HG03108 (cell line): ENCODE measurements at regions not wholly inside any gene's neighbourhood (a gene's known extent, or its start where the extent isn't known, plus 50 kb on each side); places are given as distances from the start of the nearest gene placed in this dataset.
"Not testable (repeated sequence)": the region's sequence is repeated elsewhere in the genome, so short reads cannot be mapped to it uniquely, and the experiment has no call there.

Source experiments
- ATAC-seq: cut with Tn5 transposase; IDR thresholded peaks from one replicate; pipeline ENCODE4 v1.9.1; 2021; ENCODE audit warnings: moderate library complexity; ENCODE audit not compliant: unreplicated experiment

DNA sequence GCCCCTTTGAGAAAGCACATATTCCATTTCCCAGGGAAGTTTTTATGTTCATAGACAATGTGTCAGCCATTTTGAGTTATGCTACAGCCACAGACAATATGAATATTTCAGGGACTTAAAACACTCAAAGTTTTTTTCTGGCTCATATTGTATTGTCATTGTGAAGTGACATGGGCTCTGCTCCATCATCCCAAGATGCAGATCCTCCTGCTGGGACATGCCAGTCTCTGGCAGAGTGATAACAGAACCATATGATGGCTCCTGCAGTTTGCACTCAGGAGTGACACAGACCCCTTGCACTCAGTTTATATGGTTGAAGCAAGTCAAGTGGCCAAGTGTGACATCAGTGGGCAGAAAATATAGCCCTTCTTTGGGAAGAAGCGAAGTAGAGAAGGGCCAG, 498.4 kb upstream of the TUSC1 start:
- no peak for ATAC-seq

DNA sequence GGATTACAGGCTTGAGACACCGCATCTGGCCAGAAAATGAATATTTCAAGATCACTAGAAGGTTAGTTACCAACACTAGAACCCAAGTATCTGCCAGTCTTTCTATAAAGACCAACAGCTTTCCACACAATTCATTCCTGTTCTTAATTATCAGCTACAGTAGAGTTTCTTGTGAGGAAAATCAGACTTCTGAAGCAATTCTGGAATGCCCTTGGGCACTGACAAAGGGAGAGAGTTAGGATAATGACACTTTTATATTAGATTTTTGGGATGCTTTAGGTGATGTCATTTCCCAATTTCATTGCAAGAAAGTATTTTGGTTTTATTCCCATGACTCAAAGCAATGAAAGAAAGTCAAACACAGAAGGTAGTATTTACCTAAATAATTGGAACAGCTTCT, 497.0 kb upstream of the TUSC1 start:
- ATAC-seq, result no peak

DNA sequence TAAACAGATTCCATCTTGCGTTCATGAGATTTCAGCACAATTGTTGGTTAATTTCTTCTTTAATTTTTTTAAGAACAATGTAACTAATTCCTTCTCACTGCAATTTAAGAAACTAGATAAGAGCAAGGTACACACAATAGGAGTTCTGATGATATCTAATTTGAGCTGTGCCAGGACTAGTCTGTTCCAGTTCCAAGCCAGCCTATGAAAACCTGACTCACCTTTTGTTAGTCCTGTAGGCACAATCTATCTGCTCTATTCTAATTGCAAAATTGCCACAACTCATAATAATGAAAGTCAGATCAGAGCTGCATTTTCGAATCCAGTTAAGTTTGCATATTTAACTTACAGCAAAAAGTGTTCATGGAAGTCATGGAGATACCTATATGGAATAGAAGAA, 494.1 kb upstream of the TUSC1 start:
- no peak for ATAC-seq

DNA sequence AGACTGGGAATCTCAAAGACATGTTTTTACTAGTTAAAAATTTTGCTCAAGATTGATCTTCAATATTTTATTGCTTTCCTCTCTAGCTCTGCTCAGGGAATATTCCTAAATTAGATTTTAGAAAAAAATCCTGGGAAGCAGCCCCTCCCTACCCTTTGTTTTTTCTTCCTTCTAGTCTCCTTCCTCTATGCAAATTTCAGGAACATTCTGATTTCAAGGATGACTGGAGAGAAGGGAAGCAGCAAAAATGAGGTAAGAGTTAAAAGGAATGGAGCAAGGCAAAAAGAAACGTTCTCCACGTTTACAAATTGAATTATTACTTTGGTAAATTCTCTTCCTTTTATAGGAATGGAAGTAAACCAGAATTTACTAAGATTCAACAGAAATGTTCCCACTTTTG, 493.4 kb upstream of the TUSC1 start:
- no peak for ATAC-seq

DNA sequence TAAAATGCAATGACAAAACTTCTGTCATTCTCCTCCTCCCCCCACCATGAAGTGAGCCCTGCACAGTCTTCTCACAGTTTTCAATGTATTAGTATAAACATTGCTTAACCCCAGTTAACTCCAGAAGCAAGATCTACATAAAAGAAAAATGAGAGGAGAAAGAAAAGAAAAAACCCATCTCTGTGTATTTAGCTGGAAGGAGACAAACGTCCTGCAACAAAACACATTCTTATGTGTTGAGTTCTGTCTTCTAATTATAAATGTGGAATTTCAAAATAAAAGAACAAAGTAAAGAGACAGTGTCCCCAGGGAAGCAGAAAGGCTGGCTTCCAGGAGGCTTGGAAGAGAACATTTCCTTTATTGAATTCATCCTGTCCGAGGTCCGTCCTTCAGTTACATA, 491.9 kb upstream of the TUSC1 start:
- ATAC-seq, result no peak

DNA sequence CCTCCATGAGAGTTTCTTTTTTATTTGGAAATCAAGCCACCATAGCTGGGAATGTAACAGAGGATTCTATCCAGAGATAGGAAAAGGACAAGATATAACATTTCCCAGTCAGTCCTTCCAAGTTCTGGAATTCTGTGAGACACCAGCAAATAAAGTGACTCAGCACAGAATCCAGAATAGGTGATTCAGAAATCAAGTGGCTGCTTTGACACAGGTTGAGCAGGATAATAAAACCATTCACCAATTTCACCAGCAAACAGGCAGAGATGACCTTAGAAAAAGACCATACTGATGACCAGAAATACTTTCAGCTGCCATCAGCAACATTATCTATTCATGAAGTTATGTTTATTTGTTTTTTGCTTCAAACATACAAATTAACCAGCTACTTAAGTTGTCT, 491.5 kb upstream of the TUSC1 start:
- ATAC-seq, result no peak

DNA sequence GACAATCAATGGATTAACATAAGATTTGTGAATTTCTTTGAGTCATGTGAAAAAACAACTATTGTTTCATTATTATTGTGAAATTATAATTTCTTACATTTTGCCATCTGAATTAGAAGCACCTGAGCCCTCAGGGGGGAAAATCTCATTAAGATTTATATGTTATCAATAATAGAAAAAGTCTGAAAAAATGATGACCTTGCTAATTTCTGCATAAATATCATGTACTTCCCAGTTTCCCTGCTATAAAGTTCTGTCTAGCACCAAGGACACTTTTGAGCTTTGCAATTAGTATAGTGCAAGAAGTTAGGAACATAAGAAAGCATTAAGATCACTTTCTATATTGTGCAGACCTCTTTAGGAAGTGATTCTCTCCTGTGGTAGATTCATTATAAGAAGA, 488.3 kb upstream of the TUSC1 start:
- ATAC-seq, result no peak

DNA sequence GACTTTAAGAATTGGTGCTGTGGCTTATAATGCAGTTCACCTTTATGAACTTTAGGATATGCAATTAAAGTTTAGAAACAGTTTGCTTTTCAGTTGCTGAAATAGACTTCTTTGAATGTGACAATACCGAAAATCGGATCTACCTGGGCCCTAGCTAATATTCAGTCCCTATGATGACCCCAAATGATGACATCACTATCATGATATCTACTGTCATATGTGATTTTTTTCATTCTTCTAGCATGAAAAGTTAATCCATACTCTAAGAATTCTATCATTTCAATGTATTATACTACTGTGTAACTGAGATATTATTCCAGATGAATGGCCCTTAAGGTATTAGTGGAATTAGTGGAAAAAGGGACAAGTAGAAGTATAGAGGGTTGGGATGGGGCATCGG, 487.2 kb upstream of the TUSC1 start:
- no peak for ATAC-seq

DNA sequence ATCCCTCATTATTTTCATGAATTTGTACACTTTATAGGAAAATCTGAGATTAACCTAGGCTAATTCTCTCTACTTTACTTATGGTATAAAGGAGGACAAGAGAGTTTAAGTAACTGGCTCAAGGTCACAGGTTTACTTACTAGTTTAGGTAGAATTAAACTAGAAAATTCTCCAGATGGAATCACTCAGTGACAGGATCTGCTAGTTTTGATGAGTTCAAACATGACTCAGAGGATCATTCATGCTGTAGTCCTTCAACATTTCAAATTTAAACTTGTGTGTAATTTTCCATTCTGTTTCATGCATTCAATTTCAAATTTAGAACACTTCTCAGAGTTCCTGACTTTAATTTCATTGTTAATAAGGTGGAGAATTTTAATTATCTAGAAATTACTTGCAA, 485.7 kb upstream of the TUSC1 start:
- ATAC-seq, result no peak

DNA sequence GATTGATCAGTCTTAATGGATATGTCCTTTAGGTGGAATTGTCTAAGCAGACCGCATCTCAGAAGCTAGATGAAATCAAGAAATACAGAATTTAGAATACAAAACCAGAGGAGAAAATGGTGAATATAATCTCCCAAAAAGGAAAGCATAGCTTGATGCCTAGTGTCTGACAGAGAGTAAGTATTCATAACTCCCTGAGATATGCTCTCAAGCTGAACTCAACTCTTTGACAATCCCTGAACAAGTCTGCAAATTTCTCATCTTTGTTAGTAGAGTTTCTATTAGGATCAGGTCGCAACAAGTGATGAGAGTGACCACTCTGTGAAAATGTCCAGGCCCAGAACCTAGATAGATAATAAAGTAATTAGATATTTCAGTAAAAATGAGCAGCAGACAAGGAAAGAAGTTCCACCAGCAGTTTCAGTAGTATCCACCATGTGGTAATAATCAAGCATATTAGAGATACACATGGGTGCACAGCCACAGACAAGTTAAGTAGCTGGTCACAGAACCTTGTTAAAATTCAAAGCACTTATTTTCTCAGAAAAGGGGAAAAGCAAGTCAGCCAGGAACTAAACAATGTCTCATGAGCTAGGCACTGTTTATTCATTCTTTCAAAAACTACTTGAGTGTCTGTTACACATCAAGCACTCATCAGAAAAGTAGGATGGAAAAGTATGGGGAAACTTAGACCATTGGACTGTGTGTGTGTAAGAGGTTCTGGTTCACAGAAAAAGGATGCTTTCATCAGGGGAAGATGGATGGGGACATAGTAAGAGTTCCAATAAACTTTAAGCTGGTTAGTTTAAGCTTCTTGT, 481.5 kb upstream of the TUSC1 start:
- no peak for ATAC-seq

DNA sequence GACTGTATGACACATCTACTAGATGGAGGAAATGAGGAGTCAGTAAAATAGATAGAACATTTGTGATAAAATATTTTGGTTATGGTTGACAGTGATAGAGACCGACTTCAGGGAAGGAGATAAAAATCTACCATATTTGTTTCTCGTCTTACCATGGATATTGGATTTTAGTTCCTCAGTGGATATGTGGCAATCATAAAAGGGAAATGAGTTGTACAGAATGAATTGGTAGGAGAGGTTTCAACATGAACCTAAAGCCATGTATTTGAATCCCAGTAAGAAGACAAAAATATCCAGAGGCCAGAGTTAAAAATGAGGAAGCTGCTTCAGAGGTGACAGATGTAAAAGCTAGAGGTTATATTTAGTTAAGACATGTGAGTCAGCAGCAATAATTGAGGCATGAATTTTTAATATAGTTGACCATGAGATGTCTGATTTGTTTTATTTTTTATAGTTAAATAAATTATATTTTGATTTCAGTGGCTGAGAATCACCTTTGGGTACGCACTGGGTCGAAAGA, 480.4 kb upstream of the TUSC1 start:
- no peak for ATAC-seq

DNA sequence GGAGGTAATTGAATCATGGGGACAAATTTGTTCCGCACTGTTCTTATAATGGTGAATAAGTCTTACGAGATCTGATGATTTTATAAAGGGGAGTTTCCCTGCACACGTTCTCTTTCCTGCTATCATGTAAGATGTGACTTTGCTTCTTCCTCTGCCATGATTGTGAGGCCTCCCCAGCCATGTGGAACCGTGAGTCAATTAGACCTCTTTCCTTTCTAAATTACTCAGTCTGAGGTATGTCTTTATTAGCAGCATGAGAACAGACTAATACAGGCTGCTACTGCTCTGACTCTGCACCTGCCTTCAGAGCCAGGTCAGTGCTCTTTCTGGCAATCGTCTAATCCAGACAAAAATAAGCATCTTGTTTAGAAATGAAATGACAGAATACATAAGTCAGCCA, 479.2 kb upstream of the TUSC1 start:
- no peak for ATAC-seq

DNA sequence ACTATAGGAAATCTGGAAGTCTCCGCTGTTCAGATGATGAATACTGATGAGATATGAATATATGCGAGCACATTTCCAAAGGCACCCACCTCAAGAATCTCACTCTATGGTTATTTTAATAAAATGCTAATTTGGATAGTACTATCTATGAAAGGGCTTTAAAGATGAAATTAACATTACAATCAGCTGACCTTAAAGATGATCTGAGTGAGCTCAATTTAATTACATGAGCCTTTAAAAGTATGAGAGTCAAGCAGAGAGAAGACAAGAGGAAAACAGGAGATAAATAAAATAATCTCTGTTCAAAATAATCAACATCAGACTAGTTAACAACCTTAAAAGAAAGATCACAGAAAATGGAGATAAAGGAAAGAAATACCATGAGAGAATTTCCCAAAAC, 474.1 kb upstream of the TUSC1 start:
- ATAC-seq, result no peak

DNA sequence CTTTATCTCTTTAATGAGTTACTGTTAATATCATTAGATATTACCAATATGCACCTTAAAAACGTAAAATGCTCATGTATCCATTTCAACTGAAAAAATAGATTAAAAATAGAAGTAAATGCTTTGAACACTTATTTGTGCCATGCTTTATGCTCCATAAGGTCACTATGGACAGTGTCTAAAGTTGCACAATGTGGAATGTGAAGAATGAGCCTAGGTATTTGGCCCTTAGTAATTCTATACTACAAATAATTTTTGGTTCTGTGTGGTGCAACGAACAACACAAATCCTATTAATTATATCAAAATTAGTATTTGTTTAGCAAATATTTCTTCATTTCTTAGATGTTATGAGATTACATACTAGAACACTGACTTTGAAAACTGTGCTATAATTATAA, 469.9 kb upstream of the TUSC1 start:
- no peak for ATAC-seq

DNA sequence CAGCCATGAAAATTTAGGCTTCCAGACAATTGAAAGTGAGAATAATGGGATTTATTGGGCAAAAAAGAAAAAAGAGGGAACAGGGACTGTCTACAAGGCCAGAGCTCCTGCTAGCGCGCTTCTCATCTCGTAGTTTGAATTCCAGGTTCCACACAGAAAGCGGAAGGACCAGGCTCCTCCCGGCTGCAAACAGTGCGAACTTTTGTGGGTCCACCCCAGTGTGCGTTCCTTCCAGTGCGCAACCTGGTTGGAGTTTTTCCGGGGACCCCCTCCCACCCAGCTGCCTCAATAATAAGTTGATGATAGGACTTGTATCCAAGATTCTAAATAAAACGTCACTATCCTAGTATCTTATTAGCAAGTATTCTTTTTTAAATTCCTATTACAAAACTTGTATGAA, 467.7 kb upstream of the TUSC1 start:
- no peak for ATAC-seq

DNA sequence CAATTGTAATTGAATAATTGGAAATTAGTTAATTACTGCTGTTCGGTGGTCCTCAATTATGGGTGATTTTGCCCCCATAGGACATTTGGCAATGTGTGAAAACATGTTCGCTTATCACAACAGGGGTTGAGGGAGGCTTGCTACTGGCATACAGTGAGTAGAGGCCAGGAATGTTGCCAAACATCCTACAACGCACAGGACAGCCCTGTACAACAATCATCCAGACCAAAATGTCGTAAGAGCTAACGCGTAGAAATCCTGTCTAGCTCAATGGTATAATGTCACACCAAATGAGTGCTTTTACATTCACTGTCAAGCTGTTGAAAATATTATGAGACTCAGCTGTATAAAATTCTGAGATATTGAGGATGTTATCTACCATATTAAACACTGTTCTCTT, 464.4 kb upstream of the TUSC1 start:
- ATAC-seq, result no peak

DNA sequence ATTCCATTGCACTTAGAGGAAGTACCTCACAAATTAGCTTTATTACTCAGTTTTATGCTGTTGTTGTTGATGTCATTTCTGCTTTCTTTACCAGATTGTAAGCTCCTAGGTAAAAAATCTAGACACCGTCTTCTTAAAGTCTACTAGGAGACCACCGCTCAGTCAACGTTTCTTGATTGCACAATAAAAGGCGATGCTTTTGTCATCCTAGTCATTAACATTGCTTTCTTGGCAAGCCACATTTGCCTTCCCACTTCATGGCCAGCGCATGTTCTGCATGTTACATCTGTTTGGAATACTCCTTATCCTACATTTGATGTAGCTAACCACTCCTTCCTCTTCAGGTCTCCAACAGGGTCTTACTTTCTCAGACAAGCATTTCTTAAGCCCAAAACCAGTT, 464.0 kb upstream of the TUSC1 start:
- ATAC-seq, result no peak

DNA sequence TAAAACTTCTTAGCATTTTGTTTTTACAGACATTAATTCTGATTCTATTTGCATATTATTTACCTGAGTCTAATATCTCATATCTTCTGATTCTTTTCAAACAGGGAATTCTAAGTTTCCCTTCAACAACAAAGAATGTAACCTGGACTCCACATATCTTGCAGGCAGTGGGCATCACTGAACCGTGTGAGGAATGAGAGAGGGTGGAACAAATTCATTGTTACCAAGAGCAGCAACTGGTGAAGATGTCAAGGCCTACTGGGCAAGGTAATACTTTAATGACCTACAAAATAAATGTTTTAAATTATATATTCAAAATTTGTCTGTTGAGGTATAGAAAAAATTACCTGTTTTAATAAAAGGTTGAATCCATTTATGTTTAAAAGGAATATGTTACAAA, 455.3 kb upstream of the TUSC1 start:
- no peak for ATAC-seq

DNA sequence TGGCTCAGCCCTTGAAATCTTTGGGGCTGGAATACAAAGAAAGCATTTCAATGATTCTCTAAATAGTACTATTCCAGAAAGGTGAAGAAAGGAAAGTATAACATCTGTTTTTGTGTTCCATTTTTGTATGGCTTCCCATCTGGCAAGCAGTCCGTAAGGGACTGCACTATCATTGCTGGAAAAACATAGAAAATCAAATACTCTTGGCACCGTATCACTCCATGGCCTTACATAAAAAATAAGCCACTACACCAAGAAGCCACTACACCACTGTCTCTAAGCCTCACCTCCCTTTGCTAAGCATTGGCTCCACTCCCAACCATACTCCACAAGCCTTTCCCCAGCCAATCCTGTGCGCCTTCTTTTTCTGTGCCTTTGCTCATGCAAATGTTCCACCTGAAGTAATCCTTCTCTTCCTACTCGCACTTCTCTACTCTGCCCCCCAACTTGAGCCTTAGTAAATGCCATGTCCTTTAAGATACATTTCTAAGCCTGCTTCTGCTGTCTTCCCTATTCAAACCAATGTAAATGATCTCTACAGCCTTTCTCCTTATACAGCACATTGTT, 454.6 kb upstream of the TUSC1 start:
- no peak for ATAC-seq

DNA sequence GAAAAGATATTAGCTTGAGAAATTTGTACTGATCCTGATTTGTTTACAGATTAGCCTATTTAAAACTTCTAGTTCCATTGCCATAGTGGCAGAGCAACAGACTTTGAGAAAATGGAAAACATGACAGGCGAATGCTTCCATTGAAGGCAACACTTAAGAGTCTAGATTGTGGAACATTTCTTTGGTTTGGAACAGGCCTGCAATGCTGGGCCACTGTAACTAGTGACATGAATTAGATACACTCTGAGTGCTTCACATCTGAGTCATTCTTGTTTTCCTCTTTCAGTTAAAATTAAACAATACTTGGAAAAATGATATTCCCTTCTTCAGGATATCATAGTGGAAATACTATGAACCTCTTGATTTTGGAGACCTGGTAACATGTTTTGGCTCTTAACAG, 453.6 kb upstream of the TUSC1 start:
- no peak for ATAC-seq

DNA sequence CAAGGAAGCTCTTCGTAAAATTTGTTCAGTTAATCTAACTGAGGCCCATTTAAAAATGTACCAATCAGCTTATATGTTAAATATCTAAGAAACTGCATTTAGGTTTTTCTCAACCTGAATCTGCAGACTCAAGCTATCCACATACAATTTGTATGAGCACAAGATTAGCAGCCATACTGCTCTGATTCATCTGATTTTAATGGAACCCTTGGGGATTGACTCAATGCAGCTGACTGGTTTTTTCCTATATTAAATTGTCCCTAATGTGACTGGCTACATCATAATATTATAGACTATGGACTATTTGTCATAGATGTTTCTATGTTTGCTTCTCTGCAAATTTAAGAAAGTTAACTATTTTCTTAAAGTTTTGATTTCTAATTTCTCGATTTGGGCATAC, 451.0 kb upstream of the TUSC1 start:
- ATAC-seq, result no peak

DNA sequence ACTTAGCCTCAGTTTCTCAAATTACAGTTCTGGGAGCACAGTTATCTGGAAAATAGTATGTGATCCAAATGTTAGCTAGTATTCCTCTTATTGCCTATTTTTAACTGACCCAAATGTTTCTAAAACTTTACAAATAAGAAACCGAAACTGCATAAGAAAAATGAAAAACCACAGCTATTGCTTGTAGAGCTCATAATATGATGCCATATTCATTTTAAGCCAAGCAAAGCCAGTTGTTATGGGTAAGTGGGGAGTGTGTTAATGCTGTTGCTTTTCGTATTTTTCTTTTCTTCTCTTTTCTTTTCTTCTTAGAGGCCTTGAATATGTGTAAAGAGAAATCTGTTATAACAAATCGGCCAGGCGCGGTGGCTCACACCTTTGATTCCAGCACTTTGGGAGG, 447.4 kb upstream of the TUSC1 start:
- no peak for ATAC-seq

DNA sequence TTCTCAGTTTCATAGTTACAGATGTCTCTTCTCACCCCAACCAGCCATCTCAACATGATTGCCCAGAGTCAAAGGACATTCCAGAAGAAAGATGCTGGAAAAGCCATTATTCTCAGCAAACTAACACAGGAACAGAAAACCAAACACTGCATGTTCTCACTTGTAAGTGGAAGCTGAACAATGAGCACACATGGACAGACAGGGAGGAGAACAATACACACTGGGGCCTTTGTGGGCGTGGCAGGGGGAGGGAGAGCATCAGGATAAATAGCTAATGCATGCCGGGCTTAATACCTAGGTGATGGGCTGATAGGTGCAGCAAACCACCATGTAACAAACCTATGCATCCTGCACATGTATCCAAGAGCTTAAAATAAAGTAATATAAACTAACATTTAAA, 437.8 kb upstream of the TUSC1 start:
- ATAC-seq, result not testable (repeated sequence)
